ENCODE measurements at regions not wholly inside any gene's neighbourhood (a gene's known extent, or its start where the extent isn't known, plus 50 kb on each side); places are given as distances from the start of the nearest gene placed in this dataset.

GRCh38 chr12:46577063-46577776 lies 204.6 kb upstream of the SLC38A2 start:
- TF ChIP-seq CTCF (conservative IDR thresholded peaks at IDR 0.05; ENCODE audit: low read depth, low read length): no peak
- TF ChIP-seq EZH2phosphoT487 (IDR thresholded peaks at IDR 0.05; ENCODE audit: borderline replicate concordance, low read length): no peak
- TF ChIP-seq EZH2 (IDR thresholded peaks at IDR 0.05; ENCODE audit: low read length, unreplicated experiment): no peak
- DNase-seq (no peak), ATAC-seq (no peak)
- POLR2A ChIA-PET (ENCODE audit: unreplicated experiment): no interaction called here
- H3K9ac ChIP-seq (ENCODE audit: low read length): no peak overlapping the region
- CTCF ChIA-PET: no interaction called here
- no peaks in the 10 kb centered on the region for H3K27me3 ChIP-seq (ENCODE audit: low read length)
- H3K36me3 ChIP-seq (ENCODE audit: low read depth, low read length): no peaks in the 10 kb centered on the region
- H3K4me3 ChIP-seq (ENCODE audit: low read length): no peak overlapping the region
- H3F3A ChIP-seq (ENCODE audit: low read length, unreplicated experiment): no peaks in the 10 kb centered on the region
- H3K4me1 ChIP-seq (ENCODE audit: insufficient read depth, low read length): no peaks in the 10 kb centered on the region
- no peaks in the 10 kb centered on the region for H3K9me3 ChIP-seq (ENCODE audit: low read length)
- no peak overlapping the region for H3K4me2 ChIP-seq (ENCODE audit: low read length)
- H3K27ac ChIP-seq (ENCODE audit: low read length): no peak overlapping the region
- H3K9me2 ChIP-seq (replicated peaks; ENCODE audit: low read length): no peaks in the 10 kb centered on the region
- no peaks in the 10 kb centered on the region for H4K20me1 ChIP-seq (ENCODE audit: low read length)
- BruUV-seq (replicated peaks): no TSS peak
- no peaks in the 10 kb centered on the region for H3K79me2 ChIP-seq (ENCODE audit: low read length)
- intact Hi-C loops (cut with micrococcal nuclease): no loop called here
- H2AFZ ChIP-seq (ENCODE audit: low read length): no peak overlapping the region

DNA sequence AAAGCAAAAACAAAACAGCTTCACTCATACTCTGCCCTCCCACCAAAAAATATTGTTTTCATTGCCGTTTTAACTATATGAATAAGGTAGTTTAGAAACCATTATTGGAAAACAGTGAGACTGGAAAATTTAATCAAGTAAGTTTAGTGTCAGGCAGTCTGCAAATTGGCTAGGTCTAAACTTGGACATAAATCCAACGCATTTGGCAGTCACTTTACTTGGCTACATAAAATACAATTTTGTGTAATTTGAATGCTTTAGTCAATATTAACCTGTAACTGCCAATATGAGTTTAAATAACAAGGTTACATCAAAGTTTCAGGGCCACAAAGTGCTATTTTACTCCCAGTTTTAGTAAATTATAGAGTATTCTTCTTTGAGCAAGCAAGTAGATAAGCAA lies 202.3 kb upstream of the SLC38A2 start:
- ChIA-PET CTCF (no interaction called here), POLR2A (ENCODE audit: unreplicated experiment) (no interaction called here)
- no peak overlapping the region for H3K4me2 ChIP-seq (ENCODE audit: low read length)
- no peaks in the 10 kb centered on the region for H3K36me3 ChIP-seq (ENCODE audit: low read depth, low read length)
- no peaks in the 10 kb centered on the region for H3K9me3 ChIP-seq (ENCODE audit: low read length)
- intact Hi-C loops (cut with micrococcal nuclease): no loop called here
- no peak overlapping the region for H2AFZ ChIP-seq (ENCODE audit: low read length)
- ATAC-seq (no peak), DNase-seq (no peak)
- no TSS peak for BruUV-seq (replicated peaks)
- no peak overlapping the region for H3K9ac ChIP-seq (ENCODE audit: low read length)
- H3K27me3 ChIP-seq (ENCODE audit: low read length): no peaks in the 10 kb centered on the region
- no peak overlapping the region for H3K4me3 ChIP-seq (ENCODE audit: low read length)
- no peaks in the 10 kb centered on the region for H3K9me2 ChIP-seq (replicated peaks; ENCODE audit: low read length)
- H3K79me2 ChIP-seq (ENCODE audit: low read length): no peaks in the 10 kb centered on the region
- no peaks in the 10 kb centered on the region for H3K4me1 ChIP-seq (ENCODE audit: insufficient read depth, low read length)
- H3F3A ChIP-seq (ENCODE audit: low read length, unreplicated experiment): no peaks in the 10 kb centered on the region
- TF ChIP-seq EZH2 (IDR thresholded peaks at IDR 0.05; ENCODE audit: low read length, unreplicated experiment) (no peak), EZH2phosphoT487 (IDR thresholded peaks at IDR 0.05; ENCODE audit: borderline replicate concordance, low read length) (no peak), CTCF (conservative IDR thresholded peaks at IDR 0.05; ENCODE audit: low read depth, low read length) (no peak)
- no peak overlapping the region for H3K27ac ChIP-seq (ENCODE audit: low read length)
- H4K20me1 ChIP-seq (ENCODE audit: low read length): no peaks in the 10 kb centered on the region

- Histone ChIP-seq H3K27me3 (ENCODE audit: low read length) (no peaks in the 10 kb centered on the region), H3K36me3 (ENCODE audit: low read depth, low read length) (no peaks in the 10 kb centered on the region), H3K79me2 (ENCODE audit: low read length) (no peaks in the 10 kb centered on the region), H4K20me1 (ENCODE audit: low read length) (no peaks in the 10 kb centered on the region), H2AFZ (ENCODE audit: low read length) (no peak overlapping the region), H3K27ac (ENCODE audit: low read length) (no peak overlapping the region), H3K9ac (ENCODE audit: low read length) (no peak overlapping the region), H3F3A (ENCODE audit: low read length, unreplicated experiment) (no peaks in the 10 kb centered on the region), H3K9me3 (ENCODE audit: low read length) (no peaks in the 10 kb centered on the region), H3K4me2 (ENCODE audit: low read length) (no peak overlapping the region), H3K4me1 (ENCODE audit: insufficient read depth, low read length) (no peaks in the 10 kb centered on the region), H3K9me2 (replicated peaks; ENCODE audit: low read length) (no peaks in the 10 kb centered on the region), H3K4me3 (ENCODE audit: low read length) (no peak overlapping the region)
- ChIA-PET POLR2A (ENCODE audit: unreplicated experiment) (no interaction called here), CTCF (no interaction called here)
- TF ChIP-seq CTCF (conservative IDR thresholded peaks at IDR 0.05; ENCODE audit: low read depth, low read length): no peak
- TF ChIP-seq EZH2phosphoT487 (IDR thresholded peaks at IDR 0.05; ENCODE audit: borderline replicate concordance, low read length): no peak
- no peak for TF ChIP-seq EZH2 (IDR thresholded peaks at IDR 0.05; ENCODE audit: low read length, unreplicated experiment)
- ATAC-seq: no peak
- DNase-seq: no peak
- BruUV-seq (replicated peaks): no TSS peak
- intact Hi-C loops (cut with micrococcal nuclease): no loop called here
These were observed 200.7 kb upstream of the SLC38A2 start for GRCh38 chr12:46573347-46573658.

Measured in PC-3 (cell line).